Erythroblast (primary cell): ENCODE measurements at regions not wholly inside any gene's neighbourhood (a gene's known extent, or its start where the extent isn't known, plus 50 kb on each side); places are given as distances from the start of the nearest gene placed in this dataset.

Source experiments
- DNase-seq, 2 experiments: peaks; one replicate each; lab custom pipeline; 2025; lab: John Stamatoyannopoulos, UW
- GATA1 ChIP-seq: IDR thresholded peaks from 2 replicates; pipeline ENCODE4 v1.6.1; 2011; ENCODE audit warnings: low read depth, mild to moderate bottlenecking, control low read depth, low read length, moderate library complexity
- POLR2A ChIP-seq: IDR thresholded peaks from 2 replicates; pipeline ENCODE4 v1.6.1; 2011; ENCODE audit warnings: mild to moderate bottlenecking, low read length

DNA sequence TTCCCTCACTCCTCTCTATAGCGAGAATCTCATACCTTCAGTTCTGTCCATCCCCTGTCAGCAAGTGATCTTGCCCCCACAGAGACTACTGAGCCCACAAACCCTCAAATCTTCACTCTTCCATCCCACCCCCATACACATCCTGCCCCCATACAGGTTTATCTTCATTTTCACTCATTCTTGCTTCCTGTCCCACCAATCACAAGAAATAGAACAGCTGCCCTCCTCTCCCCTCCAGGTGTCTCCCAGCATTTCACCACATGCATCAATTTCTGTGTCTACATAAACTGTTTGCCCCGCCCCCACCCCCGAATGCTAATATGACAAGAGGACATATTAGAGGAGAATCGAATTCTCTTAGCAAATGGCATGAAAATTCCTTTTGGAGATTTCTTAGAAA lies 54.9 kb upstream of the CARMIL1 start:
- TF ChIP-seq POLR2A: no peak
- no peak for TF ChIP-seq GATA1
- no peak for DNase-seq

GRCh38 chr6:25227854-25228253 lies 51.3 kb upstream of the CARMIL1 start:
- DNase-seq: no peak
- TF ChIP-seq POLR2A (no peak), GATA1 (no peak)
